ENCODE measurements at regions not wholly inside any gene's neighbourhood (a gene's known extent, or its start where the extent isn't known, plus 50 kb on each side); places are given as distances from the start of the nearest gene placed in this dataset.

- BruUV-seq (replicated peaks) = no TSS peak
- DNase-seq (ENCODE audit: low read depth, low spot score) = no peak
- no peaks in the 10 kb centered on the region for H3K9me3 ChIP-seq (replicated peaks; ENCODE audit: control insufficient read depth, insufficient read depth, low read length)
- H3K27ac ChIP-seq (ENCODE audit: insufficient read depth, low read depth, low read length) = no peak overlapping the region
- H3K36me3 ChIP-seq (ENCODE audit: control insufficient read depth in 2 of 2, extremely low read depth in 1 of 2, insufficient read depth in 2 of 2, low read length in 2 of 2) = no peaks in the 10 kb centered on the region
- dilution Hi-C loops (cut with MboI; ENCODE audit: extremely low pct_ligation_motif_present, low sequenced_read_pairs) (no loop called here), intact Hi-C loops (cut with micrococcal nuclease) (no loop called here)
- no peak for FAIRE-seq
- ChIA-PET CTCF (no interaction called here), POLR2A (no interaction called here)
- H3K4me2 ChIP-seq (ENCODE audit: insufficient read depth, low read length) = no peak overlapping the region
- H3K9ac ChIP-seq (replicated peaks; ENCODE audit: extremely low read depth, insufficient read depth, low read length) = no peak overlapping the region
- no peaks in the 10 kb centered on the region for H3K79me2 ChIP-seq (ENCODE audit: control insufficient read depth, insufficient read depth, low read length)
- H2AFZ ChIP-seq (ENCODE audit: low read depth, low read length) = no peak overlapping the region
- TF ChIP-seq POLR2A (IDR thresholded peaks at IDR 0.05; ENCODE audit: low read depth, low read length) (no peak), EZH2 (IDR thresholded peaks at IDR 0.05; ENCODE audit: borderline replicate concordance, low read depth, low read length, severe bottlenecking) (no peak), POLR2AphosphoS5 (IDR thresholded peaks at IDR 0.05; ENCODE audit: insufficient read depth, low read depth, low read length) (no peak), JUN (IDR thresholded peaks at IDR 0.05; ENCODE audit: borderline replicate concordance, insufficient read depth, insufficient read length, low read depth) (no peak), GATA2 (IDR thresholded peaks at IDR 0.05; ENCODE audit: insufficient read depth, insufficient read length, low read depth, low read length) (no peak), FOS (IDR thresholded peaks at IDR 0.05; ENCODE audit: borderline replicate concordance, insufficient read depth, low read length) (no peak), MYC (IDR thresholded peaks at IDR 0.05; ENCODE audit: low read depth, low read length) (no peak), MAX (IDR thresholded peaks at IDR 0.05; ENCODE audit: insufficient read depth, insufficient read length) (no peak), CTCF (IDR thresholded peaks at IDR 0.05; ENCODE audit: extremely low read depth in 1 of 2, insufficient read depth in 1 of 2, low read depth in 1 of 2, low read length in 2 of 2) (no peak)
- no peaks in the 10 kb centered on the region for H4K20me1 ChIP-seq (replicated peaks; ENCODE audit: control insufficient read depth, extremely low read depth, insufficient read depth, low read length)
- H3K27me3 ChIP-seq (ENCODE audit: control insufficient read depth in 2 of 2, insufficient read depth in 2 of 2, low read length in 2 of 2) = no peaks in the 10 kb centered on the region
- H3K4me1 ChIP-seq (ENCODE audit: control insufficient read depth, extremely low read depth, insufficient read depth, low read length) = no peaks in the 10 kb centered on the region
- H3K9me1 ChIP-seq (replicated peaks; ENCODE audit: control insufficient read depth, extremely low read depth, insufficient read depth, low read length) = no peaks in the 10 kb centered on the region
- H3K4me3 ChIP-seq (replicated peaks in 1 of 3; ENCODE audit: insufficient read depth in 1 of 3, low read depth in 1 of 3, low read length in 3 of 3) = no peak overlapping the region
Observed at GRCh38 chr4:135385830-135386581, 1184.4 kb upstream of the PABPC4L start.
